LNCAP (cell line): ENCODE measurements at regions not wholly inside any gene's neighbourhood (a gene's known extent, or its start where the extent isn't known, plus 50 kb on each side); places are given as distances from the start of the nearest gene placed in this dataset.

Experiments used
- CTCF ChIP-seq: fragments of 450-650 bp; IDR thresholded peaks from 2 replicates; pipeline ENCODE4 v1.5.1; 2017; ENCODE audit warnings: mild to moderate bottlenecking

- no peak for TF ChIP-seq CTCF
Measured at GRCh38 chr12:25842254-25842653, 116.2 kb upstream of the RASSF8 start.

GRCh38 chr12:25843976-25844375, 114.5 kb upstream of the RASSF8 start:
- no peak for TF ChIP-seq CTCF

GRCh38 chr12:25845415-25845814, 113.1 kb upstream of the RASSF8 start:
- no peak for TF ChIP-seq CTCF

- no peak for TF ChIP-seq CTCF
Measured at GRCh38 chr12:25852792-25853191, 105.7 kb upstream of the RASSF8 start.

DNA sequence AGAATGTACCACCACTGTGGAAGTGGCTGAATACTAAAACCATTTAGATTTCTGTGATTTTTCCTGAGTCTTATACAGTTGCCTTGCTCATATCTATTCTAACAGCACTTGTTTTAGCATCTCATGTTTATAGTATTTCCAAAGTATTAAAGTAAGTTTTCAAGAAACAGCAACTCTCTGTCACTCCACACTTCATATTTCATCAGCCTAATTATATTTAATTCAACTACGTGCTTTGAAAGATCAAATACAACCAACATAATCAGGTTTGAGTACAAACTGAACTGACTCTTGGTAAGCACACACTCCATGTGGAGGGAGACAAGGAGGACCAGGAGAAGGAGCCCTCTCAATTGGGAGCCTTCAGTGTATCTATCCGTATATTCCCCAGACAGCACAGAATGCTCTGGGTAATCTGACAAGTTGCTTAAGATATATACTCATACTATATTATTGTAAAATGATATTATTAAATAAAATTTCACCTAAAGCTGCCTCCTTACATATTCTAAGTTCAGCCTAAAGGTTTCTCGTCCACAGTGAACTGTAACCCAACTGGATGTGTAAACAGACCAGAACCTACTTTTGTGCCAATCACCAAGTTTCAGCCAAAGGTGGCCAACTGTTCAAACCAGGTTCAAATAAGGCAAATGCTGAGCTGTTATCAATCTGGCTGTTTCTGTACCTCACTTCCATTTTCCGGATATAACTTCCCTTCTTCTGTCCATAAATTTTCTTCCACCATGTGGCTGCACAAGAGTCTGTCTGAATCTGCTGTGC, 105.0 kb upstream of the RASSF8 start:
- no peak for TF ChIP-seq CTCF

DNA sequence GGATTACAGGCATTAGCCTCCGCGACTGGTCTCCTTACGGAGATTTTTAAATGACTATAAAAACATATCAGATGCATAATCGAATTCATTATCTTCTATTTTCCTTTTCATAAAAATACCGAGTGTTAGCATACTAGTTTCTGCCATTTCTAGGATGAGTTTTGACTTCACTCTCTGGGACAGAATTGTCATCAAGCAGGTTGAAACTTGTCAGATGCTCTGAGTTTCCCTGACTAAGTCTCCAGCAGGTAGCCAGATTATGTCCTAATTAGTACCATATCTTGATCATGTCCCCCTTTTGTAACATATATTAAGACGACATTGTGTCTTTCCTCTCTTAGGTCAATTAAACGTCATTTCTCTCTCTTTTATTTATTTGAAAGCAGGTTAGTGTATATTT, 103.5 kb upstream of the RASSF8 start:
- no peak for TF ChIP-seq CTCF

- TF ChIP-seq CTCF, result no peak
Measured at GRCh38 chr12:25855716-25856115, 102.8 kb upstream of the RASSF8 start.

- TF ChIP-seq CTCF, result no peak
Measured at GRCh38 chr12:25859976-25860375, 98.5 kb upstream of the RASSF8 start.
